ENCODE measurements at regions not wholly inside any gene's neighbourhood (a gene's known extent, or its start where the extent isn't known, plus 50 kb on each side); places are given as distances from the start of the nearest gene placed in this dataset.

DNA sequence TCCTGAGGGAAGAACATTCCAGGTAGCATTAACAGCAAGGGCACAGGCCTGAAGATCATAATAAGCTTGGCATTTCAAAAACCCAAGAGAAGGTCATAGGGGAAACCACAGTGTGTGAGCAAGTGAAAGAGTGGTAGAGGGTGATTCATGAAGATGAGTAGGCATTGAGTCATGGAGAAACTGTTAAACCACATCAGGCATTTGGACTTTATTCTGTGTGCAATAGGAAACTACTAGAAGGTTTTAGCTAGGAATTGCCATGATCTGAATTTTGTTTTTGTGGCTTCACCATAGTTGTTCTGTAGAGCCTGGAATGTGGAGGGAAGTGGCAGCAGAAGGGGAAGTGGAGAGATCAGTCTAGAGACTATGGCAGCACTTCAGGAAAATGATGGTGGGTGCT, 359.0 kb upstream of the PTBP2 start:
- no peaks in the 10 kb centered on the region for H3K9me3 ChIP-seq
- DNase-seq: no peak
- no peaks in the 10 kb centered on the region for H3K36me3 ChIP-seq
- H3K27me3 ChIP-seq: no peaks in the 10 kb centered on the region
- H3K4me1 ChIP-seq: peaks cover 0 to 3% (median 0%) of the 10 kb centered on the region in 4 donors
- TF ChIP-seq EP300 (IDR thresholded peaks at IDR 0.05): no peak
- TF ChIP-seq POLR2AphosphoS5 (IDR thresholded peaks at IDR 0.05): no peak
- TF ChIP-seq POLR2A (IDR thresholded peaks at IDR 0.05): no peak
- TF ChIP-seq CTCF (IDR thresholded peaks at IDR 0.05): no peak
- no peak overlapping the region for H3K27ac ChIP-seq
- no peak overlapping the region for H3K4me3 ChIP-seq
- intact Hi-C loops (cut with DNase I): no loop called here

DNA sequence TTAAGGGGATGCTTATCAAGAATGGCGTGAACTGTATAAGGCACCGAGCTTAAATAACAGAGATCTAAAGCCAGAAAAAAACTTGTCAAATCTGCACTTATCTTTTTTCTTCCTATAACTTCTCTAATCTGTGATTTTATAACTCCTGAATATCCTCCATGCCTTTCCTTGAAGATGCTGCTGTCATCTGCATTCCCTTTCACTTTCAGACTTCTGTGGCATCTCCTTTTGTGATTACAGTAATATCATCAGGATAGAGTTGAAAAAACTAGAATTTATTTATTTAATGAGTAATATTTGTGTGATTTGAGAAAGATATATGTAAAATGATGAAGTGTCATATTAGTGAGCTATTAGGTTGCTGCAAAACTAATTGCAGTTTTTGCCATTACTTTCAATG, 357.8 kb upstream of the PTBP2 start:
- H3K4me1 ChIP-seq: peaks cover 0 to 3% (median 0%) of the 10 kb centered on the region in 4 donors
- TF ChIP-seq POLR2AphosphoS5 (IDR thresholded peaks at IDR 0.05) (no peak), POLR2A (IDR thresholded peaks at IDR 0.05) (no peak), EP300 (IDR thresholded peaks at IDR 0.05) (no peak), CTCF (IDR thresholded peaks at IDR 0.05) (no peak)
- H3K36me3 ChIP-seq: no peaks in the 10 kb centered on the region
- H3K27me3 ChIP-seq: no peaks in the 10 kb centered on the region
- no peak overlapping the region for H3K27ac ChIP-seq
- no peaks in the 10 kb centered on the region for H3K9me3 ChIP-seq
- no peak for DNase-seq
- no peak overlapping the region for H3K4me3 ChIP-seq
- intact Hi-C loops (cut with DNase I): no loop called here
- 88% methylated on average over 2 of the region's 2 CpGs for WGBS, 2 donors

GRCh38 chr1:96364576-96364975, 357.0 kb upstream of the PTBP2 start:
- intact Hi-C loops (cut with DNase I): no loop called here
- Histone ChIP-seq H3K9me3 (no peaks in the 10 kb centered on the region), H3K4me3 (no peak overlapping the region), H3K27me3 (no peaks in the 10 kb centered on the region), H3K4me1 (peaks cover 0 to 3% (median 0%) of the 10 kb centered on the region in 4 donors), H3K36me3 (no peaks in the 10 kb centered on the region), H3K27ac (no peak overlapping the region)
- TF ChIP-seq POLR2AphosphoS5 (IDR thresholded peaks at IDR 0.05): no peak
- TF ChIP-seq CTCF (IDR thresholded peaks at IDR 0.05): no peak
- TF ChIP-seq EP300 (IDR thresholded peaks at IDR 0.05): no peak
- TF ChIP-seq POLR2A (IDR thresholded peaks at IDR 0.05): no peak
- DNase-seq: no peak

DNA sequence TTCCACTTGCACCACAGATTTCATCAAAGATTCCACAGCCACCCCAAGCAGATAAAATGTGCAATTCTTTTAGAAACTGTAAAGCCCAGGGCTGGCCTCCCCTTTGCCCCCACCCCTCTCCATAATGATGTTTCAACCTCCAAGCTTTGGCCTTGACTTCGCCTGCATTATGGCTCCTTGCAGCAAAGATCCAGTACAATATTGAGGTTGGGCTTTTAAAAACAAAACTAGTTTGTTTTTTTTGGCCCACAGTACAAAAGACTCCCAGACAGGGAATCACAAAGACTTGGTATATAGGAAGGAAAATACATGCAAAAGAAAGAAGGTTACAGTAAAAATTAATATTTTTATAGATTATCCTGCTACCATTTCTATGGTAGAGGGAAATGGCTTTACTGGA, 356.5 kb upstream of the PTBP2 start:
- WGBS, 2 donors: 26 to 59% methylated on average over 1 of the region's 1 CpG
- H3K27ac ChIP-seq: no peak overlapping the region
- H3K36me3 ChIP-seq: no peaks in the 10 kb centered on the region
- no peak for DNase-seq
- H3K4me3 ChIP-seq: no peak overlapping the region
- no peaks in the 10 kb centered on the region for H3K27me3 ChIP-seq
- H3K9me3 ChIP-seq: no peaks in the 10 kb centered on the region
- TF ChIP-seq EP300 (IDR thresholded peaks at IDR 0.05) (no peak), CTCF (IDR thresholded peaks at IDR 0.05) (no peak), POLR2AphosphoS5 (IDR thresholded peaks at IDR 0.05) (no peak), POLR2A (IDR thresholded peaks at IDR 0.05) (no peak)
- H3K4me1 ChIP-seq: peaks cover 0 to 3% (median 0%) of the 10 kb centered on the region in 4 donors
- intact Hi-C loops (cut with DNase I): no loop called here

DNA sequence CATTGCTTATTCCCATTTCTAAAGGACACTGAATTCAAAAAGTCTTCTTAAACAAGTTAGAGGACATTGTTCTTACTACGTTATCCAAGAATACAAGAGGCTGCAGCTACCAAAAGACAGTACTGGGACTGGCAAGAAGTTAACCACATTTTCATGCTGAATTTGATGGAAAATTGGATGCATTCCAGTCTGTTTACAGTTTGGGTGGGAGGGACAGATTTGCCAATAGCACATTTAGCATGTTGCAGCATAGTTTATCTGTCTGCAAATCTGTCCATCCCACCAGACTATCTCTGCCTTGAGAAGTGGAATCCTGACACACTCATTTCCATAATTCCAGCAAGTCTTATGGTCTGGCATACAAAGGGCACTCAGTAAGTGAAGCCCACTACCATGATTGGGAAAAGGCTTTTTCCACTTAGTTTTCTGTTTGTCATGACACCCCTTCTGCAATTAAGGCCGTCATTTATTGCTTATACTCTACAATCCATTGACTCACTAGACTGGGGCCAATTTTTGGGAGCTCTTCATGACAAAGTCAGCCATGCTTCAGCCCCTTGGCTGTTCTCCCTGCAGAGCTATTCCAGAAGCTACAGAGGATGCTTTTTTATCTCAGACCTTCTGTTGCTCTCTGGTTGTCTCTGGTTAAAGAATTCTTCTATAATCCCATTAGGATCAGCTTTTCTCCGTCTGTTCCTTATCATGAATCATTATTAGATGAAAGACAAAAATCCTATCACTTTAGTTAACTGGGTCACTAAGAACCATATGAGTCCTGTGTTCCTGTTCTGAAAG, 355.8 kb upstream of the PTBP2 start:
- Histone ChIP-seq H3K36me3 (no peaks in the 10 kb centered on the region), H3K9me3 (no peaks in the 10 kb centered on the region), H3K4me1 (peaks cover 0 to 3% (median 0%) of the 10 kb centered on the region in 4 donors), H3K4me3 (no peak overlapping the region), H3K27me3 (no peaks in the 10 kb centered on the region), H3K27ac (no peak overlapping the region)
- TF ChIP-seq POLR2AphosphoS5 (IDR thresholded peaks at IDR 0.05): no peak
- no peak for TF ChIP-seq CTCF (IDR thresholded peaks at IDR 0.05)
- no peak for TF ChIP-seq EP300 (IDR thresholded peaks at IDR 0.05)
- TF ChIP-seq POLR2A (IDR thresholded peaks at IDR 0.05): no peak
- no peak for DNase-seq
- 66 to 69% methylated on average over 3 of the region's 3 CpGs for WGBS, 2 donors
- intact Hi-C loops (cut with DNase I): no loop called here

Measured in sigmoid colon (tissue), 6 donors.